ENCODE measurements at regions not wholly inside any gene's neighbourhood (a gene's known extent, or its start where the extent isn't known, plus 50 kb on each side); places are given as distances from the start of the nearest gene placed in this dataset.

- 57 to 63% (median 59%) methylated on average over 4 of the region's 4 CpGs for WGBS, 3 donors
- no peaks in the 10 kb centered on the region for H3K27me3 ChIP-seq (ENCODE audit: insufficient read depth in 3 of 3, low read length in 2 of 3)
- H3K9me3 ChIP-seq: no peaks in the 10 kb centered on the region
- no peak overlapping the region for H3K27ac ChIP-seq
- ATAC-seq: no peak
- H3K4me1 ChIP-seq: no peaks in the 10 kb centered on the region
- no peaks in the 10 kb centered on the region for H3K36me3 ChIP-seq (ENCODE audit: insufficient read depth in 1 of 2, low read depth in 1 of 2)
- DNase-seq: no peak
- intact Hi-C loops (cut with DNase I): no loop called here
- no peak overlapping the region for H3K4me3 ChIP-seq
- TF ChIP-seq CTCF (IDR thresholded peaks at IDR 0.05): no peak
These were observed 168.8 kb upstream of the SLC27A6 start for GRCh38 chr5:128796506-128796905.

- H3K36me3 ChIP-seq (ENCODE audit: insufficient read depth in 1 of 2, low read depth in 1 of 2): no peaks in the 10 kb centered on the region
- ATAC-seq (no peak), DNase-seq (no peak)
- no peaks in the 10 kb centered on the region for H3K4me1 ChIP-seq
- no peak for TF ChIP-seq CTCF (IDR thresholded peaks at IDR 0.05)
- no peak overlapping the region for H3K4me3 ChIP-seq
- no peaks in the 10 kb centered on the region for H3K27me3 ChIP-seq (ENCODE audit: insufficient read depth in 3 of 3, low read length in 2 of 3)
- no peaks in the 10 kb centered on the region for H3K9me3 ChIP-seq
- no peak overlapping the region for H3K27ac ChIP-seq
- intact Hi-C loops (cut with DNase I): no loop called here
These were observed 166.4 kb upstream of the SLC27A6 start for GRCh38 chr5:128798871-128799270.

- H3K4me3 ChIP-seq: no peak overlapping the region
- no peak for ATAC-seq
- no peak for TF ChIP-seq CTCF (IDR thresholded peaks at IDR 0.05)
- H3K4me1 ChIP-seq: no peaks in the 10 kb centered on the region
- no peak overlapping the region for H3K27ac ChIP-seq
- H3K27me3 ChIP-seq (ENCODE audit: insufficient read depth in 3 of 3, low read length in 2 of 3): no peaks in the 10 kb centered on the region
- no peak for DNase-seq
- no peaks in the 10 kb centered on the region for H3K9me3 ChIP-seq
- intact Hi-C loops (cut with DNase I): no loop called here
- WGBS, 3 donors: 88 to 96% (median 93%) methylated on average over 4 of the region's 4 CpGs
- no peaks in the 10 kb centered on the region for H3K36me3 ChIP-seq (ENCODE audit: insufficient read depth in 1 of 2, low read depth in 1 of 2)
These were observed 165.3 kb upstream of the SLC27A6 start for GRCh38 chr5:128799945-128800344.

GRCh38 chr5:128800377-128800776 is 164.9 kb upstream of the SLC27A6 start:
- Histone ChIP-seq H3K9me3 (no peaks in the 10 kb centered on the region), H3K4me3 (no peak overlapping the region), H3K27ac (no peak overlapping the region), H3K36me3 (ENCODE audit: insufficient read depth in 1 of 2, low read depth in 1 of 2) (no peaks in the 10 kb centered on the region), H3K27me3 (ENCODE audit: insufficient read depth in 3 of 3, low read length in 2 of 3) (no peaks in the 10 kb centered on the region), H3K4me1 (no peaks in the 10 kb centered on the region)
- no peak for TF ChIP-seq CTCF (IDR thresholded peaks at IDR 0.05)
- ATAC-seq (no peak), DNase-seq (no peak)
- intact Hi-C loops (cut with DNase I): no loop called here
- 84 to 91% (median 87%) methylated on average over 1 of the region's 1 CpG for WGBS, 3 donors

GRCh38 chr5:128813317-128814070 is 151.8 kb upstream of the SLC27A6 start:
- no peaks in the 10 kb centered on the region for H3K27me3 ChIP-seq (ENCODE audit: insufficient read depth in 3 of 3, low read length in 2 of 3)
- ATAC-seq (no peak), DNase-seq (no peak)
- 80 to 83% (median 81%) methylated on average over 4 of the region's 4 CpGs for WGBS, 3 donors
- H3K36me3 ChIP-seq (ENCODE audit: insufficient read depth in 1 of 2, low read depth in 1 of 2): no peaks in the 10 kb centered on the region
- intact Hi-C loops (cut with DNase I): no loop called here
- no peaks in the 10 kb centered on the region for H3K4me1 ChIP-seq
- no peak overlapping the region for H3K4me3 ChIP-seq
- H3K9me3 ChIP-seq: no peaks in the 10 kb centered on the region
- no peak overlapping the region for H3K27ac ChIP-seq
- TF ChIP-seq CTCF (IDR thresholded peaks at IDR 0.05): no peak
